Activated CD4-positive, CD25-positive, alpha-beta regulatory T cell treated with anti-CD3 and anti-CD28 coated beads, Interleukin-2, amount 50 U/mL, for 16 hours (primary cell): ENCODE measurements at regions not wholly inside any gene's neighbourhood (a gene's known extent, or its start where the extent isn't known, plus 50 kb on each side); places are given as distances from the start of the nearest gene placed in this dataset.
"Not testable (repeated sequence)": the region's sequence is repeated elsewhere in the genome, so short reads cannot be mapped to it uniquely, and the experiment has no call there.

Experiments
- DNase-seq: peaks from one replicate; pipeline ENCODE4 v3.0.0-alpha.2; 2020; ENCODE audit warnings: low read depth, low spot score

GRCh38 chr1:194084755-194085154 is 898.3 kb upstream of the B3GALT2 start:
- DNase-seq: no peak

- DNase-seq: no peak
These were observed 895.0 kb upstream of the B3GALT2 start for GRCh38 chr1:194081444-194081843.

GRCh38 chr1:194080826-194081225 is 894.4 kb upstream of the B3GALT2 start:
- DNase-seq: no peak

GRCh38 chr1:194078765-194079164 is 892.4 kb upstream of the B3GALT2 start:
- DNase-seq: no peak

- DNase-seq: no peak
These were observed 890.2 kb upstream of the B3GALT2 start for GRCh38 chr1:194076646-194077045.

GRCh38 chr1:194073833-194074232 is 887.4 kb upstream of the B3GALT2 start:
- DNase-seq: no peak

GRCh38 chr1:194071205-194071604 is 884.8 kb upstream of the B3GALT2 start:
- no peak for DNase-seq

GRCh38 chr1:194069831-194070218 is 883.4 kb upstream of the B3GALT2 start:
- DNase-seq: no peak

GRCh38 chr1:194069168-194069830 is 882.9 kb upstream of the B3GALT2 start:
- no peak for DNase-seq

- DNase-seq: no peak
These were observed 882.2 kb upstream of the B3GALT2 start for GRCh38 chr1:194068446-194069167.

- no peak for DNase-seq
These were observed 881.4 kb upstream of the B3GALT2 start for GRCh38 chr1:194067772-194068171.

- DNase-seq: no peak
These were observed 876.5 kb upstream of the B3GALT2 start for GRCh38 chr1:194062962-194063361.

GRCh38 chr1:194062526-194062925 is 876.1 kb upstream of the B3GALT2 start:
- no peak for DNase-seq

GRCh38 chr1:194060481-194060880 is 874.1 kb upstream of the B3GALT2 start:
- no peak for DNase-seq

GRCh38 chr1:194058268-194058667 is 871.9 kb upstream of the B3GALT2 start:
- not testable (repeated sequence) for DNase-seq

GRCh38 chr1:194056169-194056568 is 869.8 kb upstream of the B3GALT2 start:
- no peak for DNase-seq

GRCh38 chr1:194055536-194055935 is 869.1 kb upstream of the B3GALT2 start:
- DNase-seq: no peak

GRCh38 chr1:194052514-194053338 is 866.3 kb upstream of the B3GALT2 start:
- no peak for DNase-seq

- DNase-seq: no peak
These were observed 861.5 kb upstream of the B3GALT2 start for GRCh38 chr1:194047921-194048320.

- DNase-seq: no peak
These were observed 860.8 kb upstream of the B3GALT2 start for GRCh38 chr1:194047206-194047605.

GRCh38 chr1:194045416-194045815 is 859.0 kb upstream of the B3GALT2 start:
- DNase-seq: no peak

- no peak for DNase-seq
These were observed 858.5 kb upstream of the B3GALT2 start for GRCh38 chr1:194044892-194045291.
